GM12873 (cell line): ENCODE measurements at regions not wholly inside any gene's neighbourhood (a gene's known extent, or its start where the extent isn't known, plus 50 kb on each side); places are given as distances from the start of the nearest gene placed in this dataset.

Source experiments
- TF ChIP-seq, protein P1 (sequence below): IDR thresholded peaks from 2 replicates; pipeline ENCODE4 v1.5.1; 2012; ENCODE audit warnings: low read depth, mild to moderate bottlenecking, moderate library complexity, low read length, control low read depth; ENCODE audit not compliant: insufficient read depth; ENCODE audit errors: missing control alignments

DNA sequence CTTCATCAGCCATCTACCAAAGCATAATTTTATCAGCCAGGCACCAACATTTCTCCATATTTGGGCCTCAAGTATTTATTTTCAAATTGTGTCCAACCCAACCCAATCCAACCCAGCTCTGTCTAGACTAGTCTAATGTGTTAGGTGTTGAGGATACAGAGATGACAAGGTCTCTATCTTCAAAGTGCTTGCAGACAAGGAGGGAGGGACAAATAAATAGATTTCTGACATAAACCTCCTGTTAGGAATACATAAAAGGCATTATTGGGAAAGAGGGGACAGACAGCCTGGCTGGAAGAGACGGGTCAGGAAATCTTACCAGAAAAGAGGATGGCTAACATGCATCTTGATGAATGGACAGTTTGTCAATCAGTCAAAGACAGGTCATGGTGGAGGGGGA lies 115.4 kb upstream of the RPS6KA3 start:
- TF ChIP-seq, protein P1, sequence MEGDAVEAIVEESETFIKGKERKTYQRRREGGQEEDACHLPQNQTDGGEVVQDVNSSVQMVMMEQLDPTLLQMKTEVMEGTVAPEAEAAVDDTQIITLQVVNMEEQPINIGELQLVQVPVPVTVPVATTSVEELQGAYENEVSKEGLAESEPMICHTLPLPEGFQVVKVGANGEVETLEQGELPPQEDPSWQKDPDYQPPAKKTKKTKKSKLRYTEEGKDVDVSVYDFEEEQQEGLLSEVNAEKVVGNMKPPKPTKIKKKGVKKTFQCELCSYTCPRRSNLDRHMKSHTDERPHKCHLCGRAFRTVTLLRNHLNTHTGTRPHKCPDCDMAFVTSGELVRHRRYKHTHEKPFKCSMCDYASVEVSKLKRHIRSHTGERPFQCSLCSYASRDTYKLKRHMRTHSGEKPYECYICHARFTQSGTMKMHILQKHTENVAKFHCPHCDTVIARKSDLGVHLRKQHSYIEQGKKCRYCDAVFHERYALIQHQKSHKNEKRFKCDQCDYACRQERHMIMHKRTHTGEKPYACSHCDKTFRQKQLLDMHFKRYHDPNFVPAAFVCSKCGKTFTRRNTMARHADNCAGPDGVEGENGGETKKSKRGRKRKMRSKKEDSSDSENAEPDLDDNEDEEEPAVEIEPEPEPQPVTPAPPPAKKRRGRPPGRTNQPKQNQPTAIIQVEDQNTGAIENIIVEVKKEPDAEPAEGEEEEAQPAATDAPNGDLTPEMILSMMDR = no peak

DNA sequence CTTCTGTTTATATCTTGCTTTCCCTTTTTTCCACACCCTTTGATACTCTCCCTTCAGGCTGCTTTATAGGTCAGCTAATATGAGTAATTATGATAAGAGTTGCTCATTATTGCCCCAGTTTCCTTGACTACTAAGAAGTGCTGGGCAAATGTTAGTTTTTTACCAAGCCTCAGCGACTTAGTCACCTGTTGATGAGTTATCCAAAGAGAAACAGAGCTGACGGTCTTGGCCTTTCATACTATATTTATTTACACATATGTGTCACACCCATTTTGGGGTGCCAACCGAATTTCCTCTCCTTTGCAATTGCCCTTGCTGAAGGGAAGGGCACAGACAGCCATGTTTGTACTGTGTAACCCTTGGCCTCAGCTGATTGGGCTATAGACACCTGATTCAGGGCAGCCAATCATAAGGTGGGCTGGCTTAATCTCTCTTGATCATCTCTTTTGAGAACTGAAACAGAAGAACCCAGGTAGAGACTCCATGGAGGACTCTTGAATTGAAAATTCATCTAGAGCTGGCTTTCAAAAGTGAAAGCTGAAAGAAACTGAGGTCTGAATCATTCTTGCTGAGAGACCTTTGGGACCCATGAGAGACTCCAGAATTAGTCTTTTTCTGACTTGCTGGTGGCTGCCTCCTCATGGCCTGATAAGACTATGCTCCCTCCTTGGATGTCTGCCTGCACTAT lies 111.7 kb upstream of the RPS6KA3 start:
- TF ChIP-seq, protein P1 = peak; percentile 15

DNA sequence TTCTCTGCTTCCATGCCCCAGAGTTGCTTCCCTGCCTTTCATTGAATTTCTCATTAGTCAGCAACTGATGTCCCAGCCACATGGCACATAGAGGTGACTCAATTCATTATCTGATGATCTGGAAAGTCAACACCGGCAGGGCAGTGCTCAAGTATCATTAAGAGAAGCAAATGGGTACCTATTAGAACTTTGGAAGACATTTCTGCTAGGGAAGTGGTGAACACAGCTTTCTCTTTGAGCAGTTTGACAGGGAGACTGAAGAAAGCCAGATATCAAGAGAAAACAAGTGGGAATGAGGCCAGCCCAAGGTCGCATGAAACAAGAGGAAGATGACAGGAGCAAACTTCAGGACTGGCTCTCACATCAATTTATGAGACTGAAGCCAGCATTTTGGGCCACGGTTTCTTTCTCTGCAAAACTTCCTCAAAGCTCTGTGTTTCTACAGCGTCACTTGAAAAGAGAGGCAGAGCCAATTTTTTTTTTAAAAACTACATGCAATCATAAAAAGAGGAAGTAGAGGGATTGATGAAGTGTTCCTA lies 108.3 kb upstream of the RPS6KA3 start:
- TF ChIP-seq, protein P1 = no peak

DNA sequence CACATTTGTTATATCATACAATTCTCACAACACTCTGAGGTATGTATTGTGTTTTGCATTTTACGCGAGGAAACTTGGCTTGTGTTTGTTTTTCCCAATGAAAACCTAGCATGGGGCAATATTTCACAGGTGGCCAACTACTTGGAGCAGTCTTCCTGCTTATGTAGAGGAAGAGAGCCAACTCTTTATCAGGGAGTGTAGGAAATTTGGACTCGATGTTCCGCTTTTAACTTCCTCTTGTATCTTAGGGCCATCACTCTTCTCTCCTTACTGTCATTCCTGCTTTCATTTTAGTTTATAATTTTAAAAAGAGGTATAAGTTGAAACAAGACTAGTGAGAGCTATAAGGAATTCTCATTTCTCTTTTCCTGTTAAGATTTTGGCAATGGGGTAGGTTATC lies 107.7 kb upstream of the RPS6KA3 start:
- TF ChIP-seq, protein P1 = no peak

DNA sequence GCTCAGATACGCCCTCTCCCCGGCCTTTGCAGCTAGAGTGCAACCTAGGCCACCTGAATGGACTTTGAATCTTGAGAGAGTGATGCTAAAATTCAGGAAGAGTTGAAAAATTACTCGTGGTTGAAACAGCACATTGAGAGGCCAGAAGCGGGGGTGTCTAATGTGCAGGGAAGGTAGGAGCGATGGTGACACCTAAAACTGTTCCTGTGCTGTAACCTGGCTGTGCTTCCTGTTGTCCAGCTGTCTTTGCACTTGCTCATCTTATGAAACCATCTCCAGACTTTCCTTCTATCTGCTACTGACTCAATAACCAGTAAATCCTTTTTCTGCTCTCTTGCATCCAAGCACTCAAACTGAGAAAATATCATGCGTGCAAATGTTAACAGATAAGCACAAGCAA lies 106.4 kb upstream of the RPS6KA3 start:
- TF ChIP-seq, protein P1 = no peak

DNA sequence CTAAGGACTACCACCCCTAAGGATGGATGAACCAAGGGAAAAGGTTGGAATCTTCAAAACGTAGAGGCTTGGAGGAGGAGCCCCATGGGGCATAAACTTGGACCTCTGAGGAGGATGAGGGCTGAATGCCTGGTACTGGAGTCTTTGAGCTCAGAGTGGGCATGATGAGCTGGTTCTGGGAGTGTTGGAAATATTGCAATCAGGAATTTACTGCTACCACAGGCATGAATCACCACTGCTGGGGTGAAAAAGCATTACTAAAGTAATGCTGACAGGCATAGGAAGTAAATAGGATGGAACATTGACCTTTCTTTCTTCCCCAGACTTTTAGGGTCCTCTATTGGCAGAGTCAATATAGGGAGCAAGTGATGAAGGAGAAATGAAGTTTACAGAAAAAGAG lies 105.8 kb upstream of the RPS6KA3 start:
- TF ChIP-seq, protein P1 = no peak

DNA sequence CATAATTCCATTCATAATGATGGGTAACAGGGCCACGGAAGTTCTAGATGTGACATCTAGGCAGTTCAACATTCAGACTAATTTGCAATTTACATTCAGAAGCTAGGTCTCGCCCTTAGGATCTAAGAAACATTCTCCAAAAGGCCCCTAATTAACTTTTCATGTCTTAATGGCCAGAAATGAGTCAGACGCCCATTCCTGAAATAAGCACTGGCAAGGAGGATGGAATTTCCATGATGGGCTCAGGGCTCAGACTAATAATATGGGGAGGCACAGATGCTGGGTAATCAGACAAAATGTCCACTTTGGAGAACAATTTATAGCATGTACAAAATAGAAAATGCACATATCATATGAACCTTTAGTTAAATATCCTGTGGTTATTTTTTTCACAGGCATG lies 102.8 kb upstream of the RPS6KA3 start:
- TF ChIP-seq, protein P1 = no peak
